ENCODE measurements at regions not wholly inside any gene's neighbourhood (a gene's known extent, or its start where the extent isn't known, plus 50 kb on each side); places are given as distances from the start of the nearest gene placed in this dataset.
"Not testable (repeated sequence)": the region's sequence is repeated elsewhere in the genome, so short reads cannot be mapped to it uniquely, and the experiment has no call there.

GRCh38 chr12:82595941-82596340, 90.8 kb upstream of the TMTC2 start:
- TF ChIP-seq CTCF (IDR thresholded peaks at IDR 0.05) (no peak), ZFX (IDR thresholded peaks at IDR 0.05; ENCODE audit: borderline replicate concordance) (no peak)

GRCh38 chr12:82596483-82596882, 90.2 kb upstream of the TMTC2 start:
- H3K27ac ChIP-seq = no peak overlapping the region
- TF ChIP-seq ZFX (IDR thresholded peaks at IDR 0.05; ENCODE audit: borderline replicate concordance) (no peak), CTCF (IDR thresholded peaks at IDR 0.05) (no peak)

More at GRCh38 chr12:82595941-82596340, 90.8 kb upstream of the TMTC2 start:
- H3K27ac ChIP-seq = no peak overlapping the region

GRCh38 chr12:82600379-82600778, 86.3 kb upstream of the TMTC2 start:
- no peak for TF ChIP-seq ZFX (IDR thresholded peaks at IDR 0.05; ENCODE audit: borderline replicate concordance)
- no peak for TF ChIP-seq CTCF (IDR thresholded peaks at IDR 0.05)
- H3K27ac ChIP-seq = no peak overlapping the region

GRCh38 chr12:82603647-82604046, 83.1 kb upstream of the TMTC2 start:
- not testable (repeated sequence) for H3K27ac ChIP-seq

- no peak overlapping the region for H3K27ac ChIP-seq
- TF ChIP-seq ZFX (IDR thresholded peaks at IDR 0.05; ENCODE audit: borderline replicate concordance) = no peak
- TF ChIP-seq CTCF (IDR thresholded peaks at IDR 0.05) = no peak
These were observed 81.6 kb upstream of the TMTC2 start for GRCh38 chr12:82605115-82605514.

- TF ChIP-seq ZFX (IDR thresholded peaks at IDR 0.05; ENCODE audit: borderline replicate concordance) (no peak), CTCF (IDR thresholded peaks at IDR 0.05) (no peak)
- H3K27ac ChIP-seq = no peak overlapping the region
These were observed 78.0 kb upstream of the TMTC2 start for GRCh38 chr12:82608706-82609105.

GRCh38 chr12:82609234-82609914, 77.3 kb upstream of the TMTC2 start:
- no peak overlapping the region for H3K27ac ChIP-seq
- TF ChIP-seq ZFX (IDR thresholded peaks at IDR 0.05; ENCODE audit: borderline replicate concordance) (no peak), CTCF (IDR thresholded peaks at IDR 0.05) (no peak)

GRCh38 chr12:82619644-82620043, 67.1 kb upstream of the TMTC2 start:
- no peak for TF ChIP-seq CTCF (IDR thresholded peaks at IDR 0.05)
- no peak overlapping the region for H3K27ac ChIP-seq
